WERI-Rb-1 (cell line): ENCODE measurements at regions not wholly inside any gene's neighbourhood (a gene's known extent, or its start where the extent isn't known, plus 50 kb on each side); places are given as distances from the start of the nearest gene placed in this dataset.
"Not testable (repeated sequence)": the region's sequence is repeated elsewhere in the genome, so short reads cannot be mapped to it uniquely, and the experiment has no call there.

Source experiments
- DNase-seq: peaks from one replicate; pipeline ENCODE4 v3.0.0-alpha.2; 2020
- H3K27ac ChIP-seq: fragments of 250-450 bp; sonication (Bioruptor Pico); 2 replicates; pipeline ENCODE4 v1.5.1; 2020; ENCODE audit warnings: mild to moderate bottlenecking, moderate library complexity
- H3K27me3 ChIP-seq: fragments of 250-450 bp; sonication (Bioruptor Pico); 2 replicates; pipeline ENCODE4 v1.5.1; 2021; ENCODE audit warnings: mild to moderate bottlenecking, low read depth, moderate library complexity; ENCODE audit not compliant: insufficient read depth, severe bottlenecking
- H3K36me3 ChIP-seq: fragments of 250-450 bp; sonication (Bioruptor Pico); 2 replicates; pipeline ENCODE4 v1.5.1; 2020; ENCODE audit warnings: mild to moderate bottlenecking, moderate library complexity
- H3K4me3 ChIP-seq: 2 replicates; pipeline ENCODE4 v1.5.1; 2011; ENCODE audit warnings: low read depth, mild to moderate bottlenecking, control low read depth, low read length
- H3K9me3 ChIP-seq: fragments of 250-450 bp; sonication (Bioruptor Pico); 2 replicates; pipeline ENCODE4 v1.5.1; 2021; ENCODE audit warnings: mild to moderate bottlenecking, moderate library complexity; ENCODE audit not compliant: severe bottlenecking
- TF ChIP-seq, protein P1 (sequence below): IDR thresholded peaks from 2 replicates; pipeline ENCODE4 v1.5.1; 2011; ENCODE audit warnings: low read depth, mild to moderate bottlenecking, control low read depth, inconsistent platforms, low read length

DNA sequence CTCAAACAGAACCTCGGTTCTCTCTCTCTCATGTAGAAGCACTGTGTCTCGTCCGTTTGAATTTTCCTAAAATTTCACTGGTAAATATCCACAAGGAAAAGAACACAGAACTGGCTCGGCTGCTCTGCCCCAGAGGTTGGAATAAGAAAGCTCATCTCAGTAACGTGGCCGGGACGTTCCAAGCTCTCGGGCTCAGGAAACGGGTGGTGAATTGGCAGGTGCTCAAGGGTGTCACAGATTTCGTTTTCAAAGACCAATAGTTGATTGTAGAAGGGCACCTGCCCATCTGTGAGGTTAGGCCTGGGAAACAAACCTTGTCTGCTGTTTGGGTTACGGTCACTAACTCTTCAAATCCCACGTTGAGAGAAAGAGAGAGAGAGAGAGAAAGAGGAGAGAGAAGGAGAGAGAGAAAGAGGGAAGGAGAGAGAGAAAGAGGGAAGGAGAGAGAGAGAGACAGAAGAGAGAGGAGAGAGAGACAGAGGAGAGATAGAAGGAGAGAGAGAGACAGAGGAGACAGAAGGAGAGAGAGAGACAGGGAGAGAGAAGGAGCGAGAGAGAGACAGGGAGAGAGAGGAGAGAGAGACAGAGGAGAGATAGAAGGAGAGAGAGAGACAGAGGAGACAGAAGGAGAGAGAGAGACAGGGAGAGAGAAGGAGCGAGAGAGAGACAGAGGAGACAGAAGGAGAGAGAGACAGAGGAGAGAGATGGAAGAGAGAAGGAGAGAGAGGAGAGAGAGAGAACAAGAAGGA, 106.6 kb downstream of the CRLF2 start:
- peaks cover 52% of the 10 kb centered on the region for H3K27me3 ChIP-seq
- H3K4me3 ChIP-seq, result no peak overlapping the region
- no peak for DNase-seq
- H3K27ac ChIP-seq, result no peak overlapping the region
- H3K36me3 ChIP-seq, result no peaks in the 10 kb centered on the region
- TF ChIP-seq, protein P1, sequence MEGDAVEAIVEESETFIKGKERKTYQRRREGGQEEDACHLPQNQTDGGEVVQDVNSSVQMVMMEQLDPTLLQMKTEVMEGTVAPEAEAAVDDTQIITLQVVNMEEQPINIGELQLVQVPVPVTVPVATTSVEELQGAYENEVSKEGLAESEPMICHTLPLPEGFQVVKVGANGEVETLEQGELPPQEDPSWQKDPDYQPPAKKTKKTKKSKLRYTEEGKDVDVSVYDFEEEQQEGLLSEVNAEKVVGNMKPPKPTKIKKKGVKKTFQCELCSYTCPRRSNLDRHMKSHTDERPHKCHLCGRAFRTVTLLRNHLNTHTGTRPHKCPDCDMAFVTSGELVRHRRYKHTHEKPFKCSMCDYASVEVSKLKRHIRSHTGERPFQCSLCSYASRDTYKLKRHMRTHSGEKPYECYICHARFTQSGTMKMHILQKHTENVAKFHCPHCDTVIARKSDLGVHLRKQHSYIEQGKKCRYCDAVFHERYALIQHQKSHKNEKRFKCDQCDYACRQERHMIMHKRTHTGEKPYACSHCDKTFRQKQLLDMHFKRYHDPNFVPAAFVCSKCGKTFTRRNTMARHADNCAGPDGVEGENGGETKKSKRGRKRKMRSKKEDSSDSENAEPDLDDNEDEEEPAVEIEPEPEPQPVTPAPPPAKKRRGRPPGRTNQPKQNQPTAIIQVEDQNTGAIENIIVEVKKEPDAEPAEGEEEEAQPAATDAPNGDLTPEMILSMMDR, result no peak
- H3K9me3 ChIP-seq, result peaks cover 4% of the 10 kb centered on the region

- peaks cover 50% of the 10 kb centered on the region for H3K27me3 ChIP-seq
- not testable (repeated sequence) for H3K4me3 ChIP-seq, H3K36me3 ChIP-seq, H3K27ac ChIP-seq, H3K9me3 ChIP-seq, DNase-seq
These were observed 107.4 kb downstream of the CRLF2 start for GRCh38 chrX:1105031-1105430.

DNA sequence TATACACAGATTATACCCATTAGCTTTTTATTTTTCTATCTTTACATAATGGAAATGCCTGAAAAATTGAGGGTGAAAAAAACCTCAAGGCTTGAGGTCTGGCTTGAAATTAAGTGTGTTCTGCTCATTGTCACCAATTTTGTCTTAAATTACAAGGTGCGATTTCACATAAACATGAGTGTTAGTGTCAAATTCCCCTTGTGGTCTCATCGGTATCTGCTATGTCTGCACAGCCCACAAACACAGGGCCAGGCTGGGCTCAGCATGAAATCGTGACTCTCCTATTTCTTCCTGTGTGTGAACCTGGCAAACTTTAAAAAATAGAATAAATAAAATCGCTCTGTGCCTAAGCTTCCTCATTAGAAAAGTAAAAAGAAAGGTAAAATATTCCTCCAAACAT, 109.1 kb downstream of the CRLF2 start:
- H3K9me3 ChIP-seq, result no peaks in the 10 kb centered on the region
- TF ChIP-seq, protein P1, result no peak
- H3K27ac ChIP-seq, result no peak overlapping the region
- H3K36me3 ChIP-seq, result no peaks in the 10 kb centered on the region
- peaks cover 39% of the 10 kb centered on the region for H3K27me3 ChIP-seq
- H3K4me3 ChIP-seq, result no peak overlapping the region
- DNase-seq, result no peak

GRCh38 chrX:1102786-1103185, 109.7 kb downstream of the CRLF2 start:
- DNase-seq, result no peak
- H3K9me3 ChIP-seq, result peaks cover 2% of the 10 kb centered on the region
- peaks cover 34% of the 10 kb centered on the region for H3K27me3 ChIP-seq
- TF ChIP-seq, protein P1, result no peak
- no peak overlapping the region for H3K4me3 ChIP-seq
- H3K27ac ChIP-seq, result no peak overlapping the region
- H3K36me3 ChIP-seq, result no peaks in the 10 kb centered on the region

- H3K27me3 ChIP-seq, result peaks cover 28% of the 10 kb centered on the region
- H3K4me3 ChIP-seq, H3K9me3 ChIP-seq, DNase-seq, H3K36me3 ChIP-seq, H3K27ac ChIP-seq: not testable (repeated sequence)
These were observed 110.2 kb downstream of the CRLF2 start for GRCh38 chrX:1102221-1102620.

- no peak overlapping the region for H3K4me3 ChIP-seq
- no peak for DNase-seq
- TF ChIP-seq, protein P1, result no peak
- H3K27ac ChIP-seq, result no peak overlapping the region
- peaks cover 18% of the 10 kb centered on the region for H3K9me3 ChIP-seq
- no peaks in the 10 kb centered on the region for H3K36me3 ChIP-seq
- H3K27me3 ChIP-seq, result peaks cover 25% of the 10 kb centered on the region
These were observed 113.2 kb downstream of the CRLF2 start for GRCh38 chrX:1099146-1099770.

GRCh38 chrX:1097328-1097727, 115.1 kb downstream of the CRLF2 start:
- TF ChIP-seq, protein P1, result no peak
- H3K9me3 ChIP-seq, result peaks cover 18% of the 10 kb centered on the region
- H3K4me3 ChIP-seq, result no peak overlapping the region
- H3K27me3 ChIP-seq, result peaks cover 23% of the 10 kb centered on the region
- no peak overlapping the region for H3K27ac ChIP-seq
- no peak for DNase-seq
- no peaks in the 10 kb centered on the region for H3K36me3 ChIP-seq
